ENCODE measurements at regions not wholly inside any gene's neighbourhood (a gene's known extent, or its start where the extent isn't known, plus 50 kb on each side); places are given as distances from the start of the nearest gene placed in this dataset.

DNA sequence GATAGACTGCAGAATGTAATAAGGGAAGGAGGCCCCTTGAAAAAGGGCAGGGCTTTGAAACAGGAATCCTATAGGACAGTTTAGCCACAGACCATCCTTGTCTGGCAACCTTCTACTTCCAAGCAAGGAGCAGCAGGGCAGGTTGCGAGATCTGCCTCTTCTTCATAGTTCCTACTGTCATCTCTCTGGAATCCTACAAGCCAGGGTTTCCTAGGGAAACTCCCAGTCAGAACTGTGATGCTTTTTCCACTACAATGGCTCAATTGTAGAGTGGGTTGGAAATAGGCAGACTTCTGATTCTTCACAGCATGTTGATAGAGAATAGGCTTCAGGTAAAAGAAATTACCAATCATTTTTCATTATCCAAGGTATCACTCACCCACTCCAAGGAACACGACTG lies 186.3 kb downstream of the DACT1 start:
- 38% methylated on average over 2 of the region's 2 CpGs for WGBS (ENCODE audit: insufficient coverage, insufficient replicate concordance, low lambda C conversion rate, missing lambda C conversion rate)
- SMC1A ChIA-PET (ENCODE audit: uncharacterized antibody, unreplicated experiment): interaction anchor here (2.4 kb wide), 1 partner anchor 13 kb away, joined by 8 read pairs; no protein-coding TSS in a partner anchor

DNA sequence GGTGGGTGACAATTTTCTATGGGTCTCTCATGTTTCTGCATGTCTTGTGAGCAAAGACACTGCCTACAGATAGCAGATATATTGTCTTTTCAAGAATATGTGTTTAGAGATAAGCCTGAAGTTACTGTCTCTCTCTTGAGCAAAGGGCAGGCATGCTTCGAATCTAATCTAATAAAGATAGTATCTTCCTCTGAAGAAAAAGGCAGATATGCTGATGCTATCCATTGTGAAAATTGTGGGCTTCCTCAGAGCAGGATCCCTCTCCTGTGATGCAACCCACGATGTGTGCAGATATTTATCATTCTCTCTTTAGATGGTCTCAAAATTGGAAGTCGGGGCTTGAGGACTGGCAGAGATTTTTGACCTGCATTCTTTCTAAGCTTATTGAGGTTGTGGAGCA lies 187.0 kb downstream of the DACT1 start:
- ChIA-PET SMC1A (ENCODE audit: uncharacterized antibody, unreplicated experiment) (no interaction called here), POLR2A (interaction anchor here (1.4 kb wide), 1 partner anchor 28 kb away, joined by 3 read pairs; no protein-coding TSS in a partner anchor), CTCF (no interaction called here), RAD21 (ENCODE audit: unreplicated experiment) (no interaction called here)
- BruUV-seq (replicated peaks): no TSS peak
- WGBS (ENCODE audit: insufficient coverage, insufficient replicate concordance, low lambda C conversion rate, missing lambda C conversion rate): 0% methylated on average over 3 of the region's 3 CpGs
- Histone ChIP-seq H3K79me2 (ENCODE audit: control insufficient read depth, insufficient read depth, low read length) (no peaks in the 10 kb centered on the region), H3K27ac (ENCODE audit: control insufficient read depth, insufficient read depth) (no peak overlapping the region), H3K4me2 (ENCODE audit: control insufficient read depth, insufficient read depth) (no peak overlapping the region), H2AFZ (ENCODE audit: control insufficient read depth, low read depth, low read length) (no peak overlapping the region), H3K9me3 (replicated peaks; ENCODE audit: control insufficient read depth, insufficient read depth, low read length) (no peaks in the 10 kb centered on the region; the same call in 2 of the 3 replicates), H3K36me3 (ENCODE audit: control insufficient read depth in 2 of 2, insufficient read depth in 2 of 2, low read length in 1 of 2) (no peaks in the 10 kb centered on the region), H3K4me1 (ENCODE audit: control insufficient read depth, insufficient read depth, low read length) (no peaks in the 10 kb centered on the region), H4K20me1 (ENCODE audit: control insufficient read depth, insufficient read depth) (no peaks in the 10 kb centered on the region), H3K27me3 (replicated peaks in 1 of 2; ENCODE audit: control insufficient read depth in 2 of 2, insufficient read depth in 2 of 2, low read length in 1 of 2) (no peaks in the 10 kb centered on the region), H3K4me3 (no peak overlapping the region), H3K9ac (ENCODE audit: control insufficient read depth, insufficient read depth, low read length) (no peak overlapping the region)
- TF ChIP-seq CHD1 (IDR thresholded peaks at IDR 0.05; ENCODE audit: low read depth, low read length) (no peak), IRF4 (IDR thresholded peaks at IDR 0.05; ENCODE audit: low read depth, low read length) (no peak), CHD4 (IDR thresholded peaks at IDR 0.05) (no peak), CEBPZ (IDR thresholded peaks at IDR 0.05; ENCODE audit: low read depth, low read length) (no peak), SUPT20H (IDR thresholded peaks at IDR 0.05; ENCODE audit: borderline replicate concordance, control insufficient read depth, low read depth, low read length) (no peak), TCF3 (IDR thresholded peaks at IDR 0.05; ENCODE audit: borderline replicate concordance, insufficient read depth, low read depth, low read length) (no peak)
- TF ChIP-seq, protein P1, sequence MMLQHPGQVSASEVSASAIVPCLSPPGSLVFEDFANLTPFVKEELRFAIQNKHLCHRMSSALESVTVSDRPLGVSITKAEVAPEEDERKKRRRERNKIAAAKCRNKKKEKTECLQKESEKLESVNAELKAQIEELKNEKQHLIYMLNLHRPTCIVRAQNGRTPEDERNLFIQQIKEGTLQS (IDR thresholded peaks at IDR 0.05; ENCODE audit: borderline replicate concordance, extremely low read depth, low read depth, low read length): no peak
- TF ChIP-seq, protein P2, sequence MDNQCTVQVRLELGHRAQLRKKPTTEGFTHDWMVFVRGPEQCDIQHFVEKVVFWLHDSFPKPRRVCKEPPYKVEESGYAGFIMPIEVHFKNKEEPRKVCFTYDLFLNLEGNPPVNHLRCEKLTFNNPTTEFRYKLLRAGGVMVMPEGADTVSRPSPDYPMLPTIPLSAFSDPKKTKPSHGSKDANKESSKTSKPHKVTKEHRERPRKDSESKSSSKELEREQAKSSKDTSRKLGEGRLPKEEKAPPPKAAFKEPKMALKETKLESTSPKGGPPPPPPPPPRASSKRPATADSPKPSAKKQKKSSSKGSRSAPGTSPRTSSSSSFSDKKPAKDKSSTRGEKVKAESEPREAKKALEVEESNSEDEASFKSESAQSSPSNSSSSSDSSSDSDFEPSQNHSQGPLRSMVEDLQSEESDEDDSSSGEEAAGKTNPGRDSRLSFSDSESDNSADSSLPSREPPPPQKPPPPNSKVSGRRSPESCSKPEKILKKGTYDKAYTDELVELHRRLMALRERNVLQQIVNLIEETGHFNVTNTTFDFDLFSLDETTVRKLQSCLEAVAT (IDR thresholded peaks at IDR 0.05): no peak
- no peak for FAIRE-seq
- no peak for ATAC-seq
- intact Hi-C loops (cut with micrococcal nuclease; ENCODE audit: unreplicated experiment) (no loop called here), in situ Hi-C loops (cut with MboI) (no loop called here)
- no peak for DNase-seq (ENCODE audit: low read depth, low spot score)

More for the DNA sequence above, 186.3 kb downstream of the DACT1 start:
- ATAC-seq (no peak), FAIRE-seq (no peak), DNase-seq (ENCODE audit: low read depth, low spot score) (no peak)
- H2AFZ ChIP-seq (ENCODE audit: control insufficient read depth, low read depth, low read length): no peak overlapping the region
- ChIA-PET CTCF (interaction anchor here (2.2 kb wide), 1 partner anchor 11 kb away, joined by 6 read pairs; no protein-coding TSS in a partner anchor), POLR2A (interaction anchor here (1.4 kb wide), 1 partner anchor 27 kb away, joined by 3 read pairs; no protein-coding TSS in a partner anchor), RAD21 (ENCODE audit: unreplicated experiment) (no interaction called here)
- TF ChIP-seq CHD4 (IDR thresholded peaks at IDR 0.05): no peak
- H3K27ac ChIP-seq (ENCODE audit: control insufficient read depth, insufficient read depth): no peak overlapping the region
- in situ Hi-C loops (cut with MboI): no loop called here
- H3K4me3 ChIP-seq: no peak overlapping the region
- intact Hi-C loops (cut with micrococcal nuclease; ENCODE audit: unreplicated experiment): no loop called here
- H3K27me3 ChIP-seq (replicated peaks in 1 of 2; ENCODE audit: control insufficient read depth in 2 of 2, insufficient read depth in 2 of 2, low read length in 1 of 2): no peaks in the 10 kb centered on the region
- H3K36me3 ChIP-seq (ENCODE audit: control insufficient read depth in 2 of 2, insufficient read depth in 2 of 2, low read length in 1 of 2): no peaks in the 10 kb centered on the region
- BruUV-seq (replicated peaks): no TSS peak
- no peaks in the 10 kb centered on the region for H4K20me1 ChIP-seq (ENCODE audit: control insufficient read depth, insufficient read depth)
- no peak overlapping the region for H3K9ac ChIP-seq (ENCODE audit: control insufficient read depth, insufficient read depth, low read length)
- no peaks in the 10 kb centered on the region for H3K4me1 ChIP-seq (ENCODE audit: control insufficient read depth, insufficient read depth, low read length)
- H3K79me2 ChIP-seq (ENCODE audit: control insufficient read depth, insufficient read depth, low read length): no peaks in the 10 kb centered on the region
- no peaks in the 10 kb centered on the region; the same call in 2 of the 3 replicates for H3K9me3 ChIP-seq (replicated peaks; ENCODE audit: control insufficient read depth, insufficient read depth, low read length)
- no peak overlapping the region for H3K4me2 ChIP-seq (ENCODE audit: control insufficient read depth, insufficient read depth)

All from GM12878 (cell line).